Breast epithelium (tissue), 4 donors: ENCODE measurements at regions not wholly inside any gene's neighbourhood (a gene's known extent, or its start where the extent isn't known, plus 50 kb on each side); places are given as distances from the start of the nearest gene placed in this dataset.

Experiments
- DNase-seq, 2 donors: peaks; one replicate each; pipeline ENCODE4 v3.0.0-alpha.2; 2019; ENCODE audit warnings: low spot score in 2 of 2
- H3K27ac ChIP-seq, 2 donors: fragments of 200-600 bp; sonication (generic) in 1 of 2; one replicate each; pipeline ENCODE4 v1.5.1; 2016 to 2019; ENCODE audit warnings: mild to moderate bottlenecking in 1 of 2
- H3K27me3 ChIP-seq, 2 donors: fragments of 200-600 bp; sonication (generic) in 1 of 2; one replicate each; pipeline versions ENCODE4 v1.5.1 to v1.6.0; 2017 to 2019; ENCODE audit warnings: control low read depth in 1 of 2, mild to moderate bottlenecking in 1 of 2
- H3K36me3 ChIP-seq: fragments of 200-600 bp; one replicate; pipeline ENCODE4 v1.5.1; 2019
- H3K4me1 ChIP-seq, 2 donors: fragments of 200-600 bp; sonication (generic); one replicate each; pipeline ENCODE4 v1.5.1; 2016 to 2019; ENCODE audit warnings: control low read depth in 1 of 2
- H3K4me3 ChIP-seq, 3 donors: fragments of 200-600 bp; sonication (generic); 1 replicate in 2 of 3; 2 replicates in 1 of 3; pipeline ENCODE4 v1.5.1; 2016 to 2019; ENCODE audit warnings: mild to moderate bottlenecking in 3 of 3, moderate library complexity in 2 of 3
- H3K9me3 ChIP-seq, 2 donors: fragments of 200-600 bp; sonication (generic) in 1 of 2; one replicate each; pipeline ENCODE4 v1.5.1; 2016 to 2019; ENCODE audit warnings: control low read depth in 1 of 2
- CTCF ChIP-seq, 3 donors: fragments of 450-650 bp; IDR thresholded peaks; one replicate each; pipeline ENCODE4 v1.5.1; 2016 to 2017; ENCODE audit warnings: antibody characterized with exemption in 3 of 3, mild to moderate bottlenecking in 3 of 3, moderate library complexity in 3 of 3
- POLR2A ChIP-seq: fragments of 450-650 bp; IDR thresholded peaks from one replicate; pipeline ENCODE4 v1.6.1; 2016; ENCODE audit warnings: antibody characterized with exemption, mild to moderate bottlenecking, moderate library complexity
- POLR2AphosphoS5 ChIP-seq, 3 donors: sonication (generic); formaldehyde crosslinking; IDR thresholded peaks; one replicate each; pipeline ENCODE4 v1.6.1; 2017; ENCODE audit warnings: antibody characterized with exemption in 3 of 3
- intact Hi-C: fragments of 100-400 bp; cut with DNase I; formaldehyde crosslinking; loops from one replicate; pipeline ENCODE4 v1.15.1; 2023; ENCODE audit warnings: low total_unique reads

- Histone ChIP-seq H3K9me3 (peaks cover 17 to 29% of the 10 kb centered on the region in 2 donors), H3K4me3 (no peak overlapping the region), H3K27me3 (no peaks in the 10 kb centered on the region), H3K27ac (no peak overlapping the region), H3K4me1 (no peaks in the 10 kb centered on the region), H3K36me3 (no peaks in the 10 kb centered on the region)
- intact Hi-C loops, result no loop called here
- no peak for DNase-seq
- TF ChIP-seq POLR2AphosphoS5 (IDR thresholded peaks at IDR 0.05), result no peak
- no peak for TF ChIP-seq POLR2A
- no peak for TF ChIP-seq CTCF (IDR thresholded peaks at IDR 0.05)
These were observed 223.3 kb upstream of the CCDC54 start for GRCh38 chr3:107153981-107154380.

- TF ChIP-seq POLR2A, result no peak
- TF ChIP-seq CTCF (IDR thresholded peaks at IDR 0.05), result no peak
- no peak for TF ChIP-seq POLR2AphosphoS5 (IDR thresholded peaks at IDR 0.05)
- intact Hi-C loops, result no loop called here
- H3K27me3 ChIP-seq, result no peaks in the 10 kb centered on the region
- H3K4me3 ChIP-seq, result no peak overlapping the region
- H3K9me3 ChIP-seq, result peaks cover 33% of the 10 kb centered on the region in 2 donors
- H3K36me3 ChIP-seq, result no peaks in the 10 kb centered on the region
- no peak overlapping the region for H3K27ac ChIP-seq
- no peaks in the 10 kb centered on the region for H3K4me1 ChIP-seq
- no peak for DNase-seq
These were observed 204.8 kb upstream of the CCDC54 start for GRCh38 chr3:107172411-107172810.

- Histone ChIP-seq H3K4me1 (no peaks in the 10 kb centered on the region), H3K9me3 (no peaks in the 10 kb centered on the region), H3K4me3 (no peak overlapping the region), H3K27ac (no peak overlapping the region), H3K36me3 (no peaks in the 10 kb centered on the region), H3K27me3 (no peaks in the 10 kb centered on the region)
- no peak for DNase-seq
- intact Hi-C loops, result no loop called here
- TF ChIP-seq CTCF (IDR thresholded peaks at IDR 0.05) (no peak), POLR2AphosphoS5 (IDR thresholded peaks at IDR 0.05) (no peak), POLR2A (no peak)
These were observed 192.9 kb upstream of the CCDC54 start for GRCh38 chr3:107184375-107184774.

- Histone ChIP-seq H3K4me1 (no peaks in the 10 kb centered on the region), H3K4me3 (no peak overlapping the region), H3K27me3 (no peaks in the 10 kb centered on the region), H3K27ac (no peak overlapping the region), H3K36me3 (no peaks in the 10 kb centered on the region), H3K9me3 (no peaks in the 10 kb centered on the region)
- DNase-seq, result no peak
- TF ChIP-seq POLR2AphosphoS5 (IDR thresholded peaks at IDR 0.05), result no peak
- intact Hi-C loops, result no loop called here
These were observed 189.0 kb upstream of the CCDC54 start for GRCh38 chr3:107188262-107188661.

- H3K9me3 ChIP-seq, result no peaks in the 10 kb centered on the region
- no peak for DNase-seq
- intact Hi-C loops, result no loop called here
- H3K27me3 ChIP-seq, result no peaks in the 10 kb centered on the region
- no peaks in the 10 kb centered on the region for H3K36me3 ChIP-seq
- no peaks in the 10 kb centered on the region for H3K4me1 ChIP-seq
- no peak overlapping the region for H3K4me3 ChIP-seq
- no peak overlapping the region for H3K27ac ChIP-seq
- TF ChIP-seq POLR2A (no peak), CTCF (IDR thresholded peaks at IDR 0.05) (no peak), POLR2AphosphoS5 (IDR thresholded peaks at IDR 0.05) (no peak)
These were observed 188.0 kb upstream of the CCDC54 start for GRCh38 chr3:107189158-107189791.

GRCh38 chr3:107193116-107193515, 184.1 kb upstream of the CCDC54 start:
- no peak for DNase-seq
- Histone ChIP-seq H3K27ac (no peak overlapping the region), H3K27me3 (no peaks in the 10 kb centered on the region), H3K9me3 (no peaks in the 10 kb centered on the region), H3K36me3 (no peaks in the 10 kb centered on the region), H3K4me3 (no peak overlapping the region), H3K4me1 (no peaks in the 10 kb centered on the region)
- no peak for TF ChIP-seq POLR2AphosphoS5 (IDR thresholded peaks at IDR 0.05)
- TF ChIP-seq POLR2A, result no peak
- TF ChIP-seq CTCF (IDR thresholded peaks at IDR 0.05), result no peak
- intact Hi-C loops, result no loop called here
